Kidney (tissue), 13 donors: ENCODE measurements at regions not wholly inside any gene's neighbourhood (a gene's known extent, or its start where the extent isn't known, plus 50 kb on each side); places are given as distances from the start of the nearest gene placed in this dataset.
"Not testable (repeated sequence)": the region's sequence is repeated elsewhere in the genome, so short reads cannot be mapped to it uniquely, and the experiment has no call there.

Experiments
- DNase-seq, 5 donors: peaks; one replicate each; pipeline ENCODE4 v3.0.0-alpha.2; 2013 to 2020
- FAIRE-seq: peaks from 2 replicates; lab custom pipeline; 2012; peaks lifted over from hg19 to GRCh38; lab: Jason Lieb, UNC
- H3K27ac ChIP-seq, 2 donors: one replicate each; pipeline ENCODE4 v1.7.0; 2013; ENCODE audit warnings: low read depth in 2 of 2, low read length in 2 of 2, inconsistent platforms in 1 of 2
- H3K27me3 ChIP-seq: one replicate; pipeline ENCODE4 v1.7.1; 2013; ENCODE audit warnings: low read length, inconsistent platforms; ENCODE audit not compliant: control insufficient read depth, insufficient read depth
- H3K36me3 ChIP-seq, 3 donors: one replicate each; pipeline versions ENCODE4 v1.7.0 to v1.7.1; 2013; ENCODE audit warnings: low read length in 3 of 3, control low read depth in 1 of 3, inconsistent platforms in 1 of 3; ENCODE audit not compliant: insufficient read depth in 3 of 3, control insufficient read depth in 2 of 3
- H3K4me1 ChIP-seq, 3 donors: one replicate each; pipeline versions ENCODE4 v1.7.0 to v1.7.1; 2013; ENCODE audit warnings: low read length in 3 of 3, inconsistent platforms in 1 of 3, low read depth in 1 of 3; ENCODE audit not compliant: control insufficient read depth in 2 of 3, insufficient read depth in 2 of 3
- H3K4me3 ChIP-seq, 3 donors: one replicate each; pipeline versions ENCODE4 v1.7.0 to v1.8.1; 2013; ENCODE audit warnings: low read length in 3 of 3, control low read depth in 1 of 3, inconsistent platforms in 1 of 3
- H3K9ac ChIP-seq, 3 donors: one replicate each; pipeline versions ENCODE4 v1.7.0 to v1.7.1; 2013; ENCODE audit warnings: low read length in 3 of 3, control low read depth in 1 of 3, inconsistent platforms in 1 of 3
- H3K9me3 ChIP-seq, 3 donors: one replicate each; pipeline versions ENCODE4 v1.7.0 to v1.7.1; 2013; ENCODE audit warnings: low read length in 3 of 3, control low read depth in 1 of 3, inconsistent platforms in 1 of 3; ENCODE audit not compliant: control insufficient read depth in 2 of 3, insufficient read depth in 1 of 3
- intact Hi-C: fragments of 100-400 bp; cut with DNase I; formaldehyde crosslinking; loops from one replicate; pipeline ENCODE4 v1.11.1; 2022
- TF ChIP-seq, protein P1 (sequence below): IDR thresholded peaks from 3 replicates; pipeline ENCODE4 v1.5.1; 2012; ENCODE audit warnings: mild to moderate bottlenecking, moderate library complexity, borderline replicate concordance; ENCODE audit not compliant: insufficient read depth; ENCODE audit errors: extremely low read depth
- donor health status: control.
- donor health status: control.
- donor health status: control.
- donor health status: control.
- donor health status: control.
- donor health status: DM: yes; HTN: yes; CAD: no.
- donor health status: Normal renal cell carcinoma (clear cell type).

- DNase-seq, result no peak
- intact Hi-C loops, result no loop called here
- Histone ChIP-seq H3K27ac (no peak overlapping the region), H3K4me3 (no peak overlapping the region), H3K9me3 (no peaks in the 10 kb centered on the region), H3K4me1 (no peaks in the 10 kb centered on the region), H3K36me3 (no peaks in the 10 kb centered on the region), H3K27me3 (no peaks in the 10 kb centered on the region), H3K9ac (no peak overlapping the region)
- TF ChIP-seq, protein P1, sequence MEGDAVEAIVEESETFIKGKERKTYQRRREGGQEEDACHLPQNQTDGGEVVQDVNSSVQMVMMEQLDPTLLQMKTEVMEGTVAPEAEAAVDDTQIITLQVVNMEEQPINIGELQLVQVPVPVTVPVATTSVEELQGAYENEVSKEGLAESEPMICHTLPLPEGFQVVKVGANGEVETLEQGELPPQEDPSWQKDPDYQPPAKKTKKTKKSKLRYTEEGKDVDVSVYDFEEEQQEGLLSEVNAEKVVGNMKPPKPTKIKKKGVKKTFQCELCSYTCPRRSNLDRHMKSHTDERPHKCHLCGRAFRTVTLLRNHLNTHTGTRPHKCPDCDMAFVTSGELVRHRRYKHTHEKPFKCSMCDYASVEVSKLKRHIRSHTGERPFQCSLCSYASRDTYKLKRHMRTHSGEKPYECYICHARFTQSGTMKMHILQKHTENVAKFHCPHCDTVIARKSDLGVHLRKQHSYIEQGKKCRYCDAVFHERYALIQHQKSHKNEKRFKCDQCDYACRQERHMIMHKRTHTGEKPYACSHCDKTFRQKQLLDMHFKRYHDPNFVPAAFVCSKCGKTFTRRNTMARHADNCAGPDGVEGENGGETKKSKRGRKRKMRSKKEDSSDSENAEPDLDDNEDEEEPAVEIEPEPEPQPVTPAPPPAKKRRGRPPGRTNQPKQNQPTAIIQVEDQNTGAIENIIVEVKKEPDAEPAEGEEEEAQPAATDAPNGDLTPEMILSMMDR, result no peak
- FAIRE-seq, result no peak
Measured at GRCh38 chr6:48596830-48597229, 485.8 kb upstream of the PTCHD4 start.

- H3K27me3 ChIP-seq, FAIRE-seq, H3K4me3 ChIP-seq, H3K4me1 ChIP-seq, DNase-seq, H3K27ac ChIP-seq, H3K9ac ChIP-seq, H3K9me3 ChIP-seq, intact Hi-C loops, H3K36me3 ChIP-seq: not testable (repeated sequence)
Measured at GRCh38 chr6:48591158-48591557, 480.2 kb upstream of the PTCHD4 start.

DNA sequence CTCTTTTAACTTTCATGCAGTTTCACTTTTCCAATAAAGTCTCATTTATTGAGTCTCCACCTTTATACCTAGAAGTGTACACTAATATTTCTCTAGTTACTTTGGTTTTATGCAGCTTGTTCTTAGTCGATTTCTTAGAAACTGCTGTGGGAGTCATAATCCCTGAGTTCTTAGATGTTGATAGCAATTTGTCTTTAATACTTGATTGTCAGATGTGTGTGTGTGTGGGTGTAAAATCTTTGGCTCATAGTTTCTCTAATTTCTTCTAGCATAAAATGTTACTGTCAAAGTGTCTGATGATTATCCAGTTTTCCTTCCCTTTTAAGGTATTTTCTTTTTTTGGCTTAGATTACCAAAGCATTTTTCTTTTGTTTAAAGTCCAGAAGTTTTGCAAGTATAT lies 473.8 kb upstream of the PTCHD4 start:
- Histone ChIP-seq H3K4me1 (no peaks in the 10 kb centered on the region), H3K36me3 (no peaks in the 10 kb centered on the region), H3K27ac (no peak overlapping the region), H3K9ac (no peak overlapping the region), H3K9me3 (no peaks in the 10 kb centered on the region), H3K4me3 (no peak overlapping the region), H3K27me3 (no peaks in the 10 kb centered on the region)
- FAIRE-seq (no peak), DNase-seq (no peak)
- TF ChIP-seq, protein P1, result no peak
- intact Hi-C loops, result no loop called here

- no peaks in the 10 kb centered on the region for H3K36me3 ChIP-seq
- no peak overlapping the region for H3K27ac ChIP-seq
- intact Hi-C loops, result no loop called here
- no peaks in the 10 kb centered on the region for H3K4me1 ChIP-seq
- no peak overlapping the region for H3K9ac ChIP-seq
- H3K9me3 ChIP-seq, result no peaks in the 10 kb centered on the region
- H3K4me3 ChIP-seq, result no peak overlapping the region
- TF ChIP-seq, protein P1, result no peak
- no peaks in the 10 kb centered on the region for H3K27me3 ChIP-seq
- DNase-seq, result no peak
- FAIRE-seq, result no peak
Measured at GRCh38 chr6:48570656-48571055, 459.7 kb upstream of the PTCHD4 start.
